Kidney glomerular epithelial cell (primary cell): ENCODE measurements at regions not wholly inside any gene's neighbourhood (a gene's known extent, or its start where the extent isn't known, plus 50 kb on each side); places are given as distances from the start of the nearest gene placed in this dataset.

ENCODE experiments used
- DNase-seq: peaks from one replicate; lab custom pipeline; 2025; lab: John Stamatoyannopoulos, UW

DNA sequence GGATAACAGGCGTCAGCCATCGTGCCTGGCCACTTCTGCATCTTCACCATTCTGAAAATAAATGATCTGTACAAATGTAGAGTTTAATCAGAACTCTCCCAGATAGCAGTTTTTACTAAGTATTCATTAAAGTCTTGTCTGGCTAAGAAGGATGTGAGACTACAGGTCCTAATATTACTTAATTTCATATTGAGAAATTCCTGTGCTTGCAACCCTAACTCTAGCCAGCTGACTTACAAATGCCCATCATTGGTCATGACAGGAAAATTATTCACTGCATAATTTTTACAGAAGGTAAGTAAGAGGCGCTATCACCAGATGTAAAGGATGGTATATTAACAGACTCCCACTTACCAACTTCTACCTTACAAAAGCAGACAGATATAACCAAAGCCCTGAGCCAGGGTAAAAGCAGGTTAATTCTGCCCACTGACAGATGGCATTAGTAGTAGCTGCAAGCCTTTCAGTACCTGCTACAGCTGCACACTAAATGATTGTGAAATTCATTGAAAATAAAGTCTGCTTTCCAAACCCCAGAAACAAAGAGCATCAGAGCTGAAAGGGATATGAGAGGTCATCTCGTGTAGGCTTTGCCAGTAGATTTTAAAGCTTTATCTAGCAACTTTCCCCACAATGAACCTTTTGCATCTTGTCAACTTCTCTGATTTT lies 55.9 kb upstream of the FOXN2 start:
- no peak for DNase-seq

GRCh38 chr2:48259811-48260210 lies 54.7 kb upstream of the FOXN2 start:
- no peak for DNase-seq

DNA sequence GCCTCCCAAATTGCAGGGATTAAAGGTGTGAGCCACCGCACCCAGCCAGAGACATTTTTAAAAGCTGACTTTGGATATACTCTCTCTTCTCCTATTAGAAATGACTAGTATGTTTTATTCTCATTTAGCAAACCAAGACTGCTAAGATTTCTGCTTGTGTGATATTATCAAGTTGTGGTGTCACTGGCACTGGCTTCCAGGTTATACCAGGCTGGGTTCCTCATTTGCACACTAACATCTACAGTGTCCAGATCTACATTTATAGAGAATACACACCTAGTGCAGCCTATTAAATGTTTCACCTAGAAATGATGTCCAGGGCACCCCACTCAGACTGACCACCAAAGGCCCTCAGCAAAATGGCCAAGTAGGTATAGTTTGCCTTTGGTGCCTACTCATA lies 49.9 kb upstream of the FOXN2 start:
- DNase-seq, result no peak
